GM18520 (cell line): ENCODE measurements at regions not wholly inside any gene's neighbourhood (a gene's known extent, or its start where the extent isn't known, plus 50 kb on each side); places are given as distances from the start of the nearest gene placed in this dataset.
"Not testable (repeated sequence)": the region's sequence is repeated elsewhere in the genome, so short reads cannot be mapped to it uniquely, and the experiment has no call there.

Source experiments
- ATAC-seq: cut with Tn5 transposase; IDR thresholded peaks from one replicate; pipeline ENCODE4 v1.9.1; 2021; ENCODE audit not compliant: unreplicated experiment

- no peak for ATAC-seq
Measured at GRCh38 chr13:87736849-87737385, 65.7 kb downstream of the SLITRK5 start.

GRCh38 chr13:87754097-87754496, 82.9 kb downstream of the SLITRK5 start:
- ATAC-seq, result no peak

GRCh38 chr13:87769445-87769844, 98.3 kb downstream of the SLITRK5 start:
- ATAC-seq, result no peak

- ATAC-seq, result no peak
Measured at GRCh38 chr13:87777387-87777786, 106.2 kb downstream of the SLITRK5 start.

GRCh38 chr13:87778128-87778527, 107.0 kb downstream of the SLITRK5 start:
- ATAC-seq, result no peak

- no peak for ATAC-seq
Measured at GRCh38 chr13:87779426-87779825, 108.3 kb downstream of the SLITRK5 start.

- ATAC-seq, result no peak
Measured at GRCh38 chr13:87783366-87783765, 112.2 kb downstream of the SLITRK5 start.

GRCh38 chr13:87788363-87788762, 117.2 kb downstream of the SLITRK5 start:
- no peak for ATAC-seq

- ATAC-seq, result no peak
Measured at GRCh38 chr13:87792878-87793277, 121.7 kb downstream of the SLITRK5 start.

- no peak for ATAC-seq
Measured at GRCh38 chr13:87798536-87798935, 127.4 kb downstream of the SLITRK5 start.

GRCh38 chr13:87810391-87810801, 139.2 kb downstream of the SLITRK5 start:
- ATAC-seq, result no peak

GRCh38 chr13:87810920-87811344, 139.8 kb downstream of the SLITRK5 start:
- no peak for ATAC-seq

GRCh38 chr13:87814403-87814802, 143.2 kb downstream of the SLITRK5 start:
- no peak for ATAC-seq

- ATAC-seq, result no peak
Measured at GRCh38 chr13:87820241-87820640, 149.1 kb downstream of the SLITRK5 start.

- no peak for ATAC-seq
Measured at GRCh38 chr13:87821512-87821911, 150.3 kb downstream of the SLITRK5 start.

- not testable (repeated sequence) for ATAC-seq
Measured at GRCh38 chr13:87826301-87826700, 155.1 kb downstream of the SLITRK5 start.

GRCh38 chr13:87827479-87827878, 156.3 kb downstream of the SLITRK5 start:
- ATAC-seq, result no peak

GRCh38 chr13:87837522-87837921, 166.4 kb downstream of the SLITRK5 start:
- no peak for ATAC-seq

GRCh38 chr13:87837946-87838345, 166.8 kb downstream of the SLITRK5 start:
- no peak for ATAC-seq

- ATAC-seq, result no peak
Measured at GRCh38 chr13:87851410-87851809, 180.2 kb downstream of the SLITRK5 start.

GRCh38 chr13:87855553-87855952, 184.4 kb downstream of the SLITRK5 start:
- ATAC-seq, result no peak

- ATAC-seq, result no peak
Measured at GRCh38 chr13:87859261-87859660, 188.1 kb downstream of the SLITRK5 start.

GRCh38 chr13:87867426-87867825, 196.3 kb downstream of the SLITRK5 start:
- ATAC-seq, result no peak
